Stimulated activated CD4-positive, alpha-beta T cell treated with anti-CD3 and anti-CD28 coated beads, Interleukin-15, amount 100 ng/mL, for 48 hours (primary cell): ENCODE measurements at regions not wholly inside any gene's neighbourhood (a gene's known extent, or its start where the extent isn't known, plus 50 kb on each side); places are given as distances from the start of the nearest gene placed in this dataset.

Source experiments
- DNase-seq, 2 donors: peaks; one replicate each; pipeline ENCODE4 v3.0.0-alpha.2; 2020; ENCODE audit warnings: low read depth in 2 of 2

- DNase-seq: no peak
These were observed 1148.5 kb downstream of the IGSF11 start for GRCh38 chr3:117886147-117886546.

- DNase-seq: no peak
These were observed 1147.6 kb downstream of the IGSF11 start for GRCh38 chr3:117887031-117887430.

- DNase-seq: no peak
These were observed 1146.7 kb downstream of the IGSF11 start for GRCh38 chr3:117887901-117888300.

- no peak for DNase-seq
These were observed 1142.2 kb downstream of the IGSF11 start for GRCh38 chr3:117892431-117892841.

- no peak for DNase-seq
These were observed 1141.6 kb downstream of the IGSF11 start for GRCh38 chr3:117893001-117893400.

- DNase-seq: no peak
These were observed 1141.0 kb downstream of the IGSF11 start for GRCh38 chr3:117893638-117894037.

- DNase-seq: no peak
These were observed 1135.7 kb downstream of the IGSF11 start for GRCh38 chr3:117898722-117899522.

GRCh38 chr3:117903226-117903625, 1131.4 kb downstream of the IGSF11 start:
- no peak for DNase-seq

GRCh38 chr3:117910820-117911521, 1123.7 kb downstream of the IGSF11 start:
- no peak for DNase-seq

GRCh38 chr3:117912352-117912751, 1122.3 kb downstream of the IGSF11 start:
- no peak for DNase-seq

- no peak for DNase-seq
These were observed 1120.0 kb downstream of the IGSF11 start for GRCh38 chr3:117914540-117915100.

GRCh38 chr3:117916839-117917238, 1117.8 kb downstream of the IGSF11 start:
- DNase-seq: no peak

- no peak for DNase-seq
These were observed 1115.0 kb downstream of the IGSF11 start for GRCh38 chr3:117919621-117920020.

GRCh38 chr3:117920253-117920898, 1114.3 kb downstream of the IGSF11 start:
- DNase-seq: no peak

GRCh38 chr3:117921411-117921810, 1113.2 kb downstream of the IGSF11 start:
- DNase-seq: no peak

GRCh38 chr3:117922039-117922438, 1112.6 kb downstream of the IGSF11 start:
- no peak for DNase-seq

GRCh38 chr3:117926819-117927218, 1107.8 kb downstream of the IGSF11 start:
- no peak for DNase-seq

GRCh38 chr3:117927825-117928224, 1106.8 kb downstream of the IGSF11 start:
- DNase-seq: no peak

GRCh38 chr3:117928836-117929235, 1105.8 kb downstream of the IGSF11 start:
- no peak for DNase-seq

- DNase-seq: no peak
These were observed 1102.2 kb downstream of the IGSF11 start for GRCh38 chr3:117932441-117932840.

- DNase-seq: no peak
These were observed 1098.5 kb downstream of the IGSF11 start for GRCh38 chr3:117936159-117936558.

GRCh38 chr3:117938974-117939373, 1095.7 kb downstream of the IGSF11 start:
- DNase-seq: no peak
